GM12878 (cell line): ENCODE measurements at regions not wholly inside any gene's neighbourhood (a gene's known extent, or its start where the extent isn't known, plus 50 kb on each side); places are given as distances from the start of the nearest gene placed in this dataset.

Source experiments
- ATAC-seq: fragments of 200-7000 bp; cut with Tn5 transposase; 3 replicates; pipeline ENCODE4 v1.9.1; 2020; ENCODE audit warnings: mild to moderate bottlenecking, moderate library complexity
- BruUV-seq: library from RNA; stranded (reverse); fragments of 400-500 nt; replicated peaks from 2 replicates; lab custom pipeline; 2021; lab: Mats Ljungman, UMichigan
- CTCF ChIA-PET: fragments of 300-600 bp; sonication (Branson Sonifier 250); formaldehyde crosslinking; extraction: SDS; loops from one replicate; lab custom pipeline; 2021; ENCODE audit warnings: inconsistent platforms; lab: Yijun Ruan, JAX
- POLR2A ChIA-PET: fragments of 350-600 bp; formaldehyde crosslinking; extraction: SDS; loops from one replicate; lab custom pipeline; 2021; ENCODE audit warnings: inconsistent platforms; lab: Charles Lee
- RAD21 ChIA-PET: fragments of 300-600 bp; sonication (Branson Sonifier 250); formaldehyde crosslinking; loops from one replicate; lab custom pipeline; 2023; ENCODE audit warnings: antibody characterized with exemption; ENCODE audit not compliant: unreplicated experiment; lab: Charles Lee
- SMC1A ChIA-PET: fragments of 300-600 bp; sonication (Branson Sonifier 250); formaldehyde crosslinking; loops from one replicate; lab custom pipeline; 2023; ENCODE audit not compliant: unreplicated experiment, uncharacterized antibody; lab: Charles Lee
- DNase-seq: peaks from one replicate; pipeline ENCODE4 v3.0.0-alpha.2; 2011; ENCODE audit warnings: low read depth, low spot score
- FAIRE-seq: peaks from 3 replicates; lab custom pipeline; 2011; peaks lifted over from hg19 to GRCh38; lab: Jason Lieb, UNC
- H2AFZ ChIP-seq: 2 replicates; pipeline ENCODE4 v1.6.0; 2011; ENCODE audit warnings: low read depth, low read length, control low read depth; ENCODE audit not compliant: control insufficient read depth
- H3K27ac ChIP-seq: 2 replicates; pipeline ENCODE4 v1.5.1; 2011; ENCODE audit warnings: control low read depth; ENCODE audit not compliant: control insufficient read depth, insufficient read depth
- H3K27me3 ChIP-seq, 2 experiments: replicated peaks in 1 of 2; 2 replicates each; pipeline versions ENCODE4 v1.6.0 to v1.6.1; 2011; ENCODE audit warnings: low read length in 1 of 2; ENCODE audit not compliant: control insufficient read depth in 2 of 2, insufficient read depth in 2 of 2
- H3K36me3 ChIP-seq, 2 experiments: 2 replicates each; pipeline ENCODE4 v1.5.1; 2011; ENCODE audit warnings: low read length in 1 of 2; ENCODE audit not compliant: control insufficient read depth in 2 of 2, insufficient read depth in 2 of 2
- H3K4me1 ChIP-seq: 2 replicates; pipeline ENCODE4 v1.6.1; 2011; ENCODE audit warnings: mild to moderate bottlenecking, low read length, moderate library complexity, mixed read lengths; ENCODE audit not compliant: control insufficient read depth, insufficient read depth
- H3K4me2 ChIP-seq: 2 replicates; pipeline ENCODE4 v1.6.0; 2011; ENCODE audit warnings: control low read depth; ENCODE audit not compliant: control insufficient read depth, insufficient read depth
- H3K4me3 ChIP-seq: fragments of 200-600 bp; sonication (generic); 2 replicates; pipeline ENCODE4 v1.5.1; 2016
- H3K79me2 ChIP-seq: 2 replicates; pipeline ENCODE4 v1.6.0; 2011; ENCODE audit warnings: low read length; ENCODE audit not compliant: control insufficient read depth, insufficient read depth
- H3K9ac ChIP-seq: 2 replicates; pipeline ENCODE4 v1.8.0; 2011; ENCODE audit warnings: low read length, control low read depth, mixed read lengths; ENCODE audit not compliant: control insufficient read depth, insufficient read depth
- H3K9me3 ChIP-seq: replicated peaks from 3 replicates; pipeline ENCODE4 v1.5.1; 2011; ENCODE audit warnings: mild to moderate bottlenecking, low read length; ENCODE audit not compliant: control insufficient read depth, insufficient read depth
- H4K20me1 ChIP-seq: 2 replicates; pipeline ENCODE4 v1.6.0; 2011; ENCODE audit not compliant: control insufficient read depth, insufficient read depth
- HDGF ChIP-seq: fragments of 450-650 bp; IDR thresholded peaks from 2 replicates; pipeline ENCODE4 v1.6.1; 2016; ENCODE audit warnings: antibody characterized with exemption
- IKZF1 ChIP-seq: fragments of 450-650 bp; conservative IDR thresholded peaks from 2 replicates; pipeline ENCODE4 v1.6.1; 2017; ENCODE audit warnings: antibody characterized with exemption, mild to moderate bottlenecking
- IKZF2 ChIP-seq, 2 experiments: fragments of 450-650 bp; IDR thresholded peaks; 2 replicates each; pipeline ENCODE4 v1.6.1; 2017; ENCODE audit warnings: mild to moderate bottlenecking in 2 of 2, moderate library complexity in 2 of 2
- NR2C1 ChIP-seq: fragments of 450-650 bp; IDR thresholded peaks from 2 replicates; pipeline ENCODE4 v1.6.1; 2017; ENCODE audit warnings: antibody characterized with exemption, mild to moderate bottlenecking, moderate library complexity
- NR2C2 ChIP-seq: IDR thresholded peaks from 2 replicates; pipeline ENCODE4 v1.6.1; 2011; ENCODE audit warnings: borderline replicate concordance, low read depth; ENCODE audit not compliant: control insufficient read depth, insufficient read length
- NR2F1 ChIP-seq: fragments of 450-650 bp; conservative IDR thresholded peaks from 2 replicates; pipeline ENCODE4 v1.6.1; 2017; ENCODE audit warnings: mild to moderate bottlenecking
- SIN3A ChIP-seq: IDR thresholded peaks from 2 replicates; pipeline ENCODE4 v1.6.1; 2012; ENCODE audit warnings: low read depth, low read length, improper control_type of control experiment
- SMAD5 ChIP-seq: IDR thresholded peaks from 2 replicates; pipeline ENCODE4 v1.6.1; 2016; ENCODE audit warnings: antibody characterized with exemption, low read depth
- SUPT20H ChIP-seq: IDR thresholded peaks from 2 replicates; pipeline ENCODE4 v1.6.1; 2011; ENCODE audit warnings: low read depth, mild to moderate bottlenecking, low read length, moderate library complexity, borderline replicate concordance; ENCODE audit not compliant: control insufficient read depth
- ZZZ3 ChIP-seq: IDR thresholded peaks from 2 replicates; pipeline ENCODE4 v1.6.1; 2011; ENCODE audit warnings: low read depth; ENCODE audit not compliant: control insufficient read depth, insufficient read length
- WGBS: methylation state at CpG from one replicate; pipeline ENCODE4 v1.1.6; 2016; ENCODE audit warnings: low lambda C conversion rate; ENCODE audit not compliant: insufficient replicate concordance, insufficient coverage; ENCODE audit errors: missing lambda C conversion rate; 5-methylcytosine and 5-hydroxymethylcytosine counted together
- in situ Hi-C: fragments of 300-500 bp; cut with MboI; formaldehyde crosslinking; loops from 9 replicates; pipeline ENCODE4 v1.14.3; 2018; ENCODE audit warnings: mixed read lengths
- intact Hi-C: fragments of 100-400 bp; cut with micrococcal nuclease; formaldehyde crosslinking; loops from one replicate; pipeline ENCODE4 v1.14.2; 2022; ENCODE audit not compliant: unreplicated experiment
- TF ChIP-seq, protein P1 (sequence below): IDR thresholded peaks from 2 replicates; pipeline ENCODE4 v1.6.1; 2011; ENCODE audit warnings: mild to moderate bottlenecking, low read depth, low read length, moderate library complexity; ENCODE audit not compliant: insufficient replicate concordance
- TF ChIP-seq, protein P2 (sequence below): IDR thresholded peaks from 2 replicates; pipeline ENCODE4 v1.6.1; 2011; ENCODE audit warnings: borderline replicate concordance, low read depth, mild to moderate bottlenecking, moderate library complexity, mixed read lengths, low read length; ENCODE audit not compliant: insufficient read depth; ENCODE audit errors: extremely low read length
- TF ChIP-seq, protein P3 (sequence below): fragments of 150-350 bp; IDR thresholded peaks from 2 replicates; pipeline ENCODE4 v1.6.1; 2016; ENCODE audit warnings: low read depth, low read length
- TF ChIP-seq, protein P4 (sequence below): fragments of 450-650 bp; IDR thresholded peaks from 2 replicates; pipeline ENCODE4 v1.6.1; 2016; ENCODE audit warnings: mild to moderate bottlenecking, moderate library complexity, borderline replicate concordance

GRCh38 chr1:60225486-60225885, 151.9 kb upstream of the C1orf87 start:
- ChIA-PET POLR2A (no interaction called here), SMC1A (no interaction called here), RAD21 (no interaction called here), CTCF (no interaction called here)
- FAIRE-seq (no peak), ATAC-seq (no peak), DNase-seq (no peak)
- no peak overlapping the region for H3K9ac ChIP-seq
- BruUV-seq = no TSS peak
- intact Hi-C loops (no loop called here), in situ Hi-C loops (no loop called here)
- H4K20me1 ChIP-seq = no peaks in the 10 kb centered on the region
- 0% methylated on average over 3 of the region's 3 CpGs for WGBS
- H3K27ac ChIP-seq = no peak overlapping the region
- H3K4me2 ChIP-seq = no peak overlapping the region
- no peak overlapping the region for H3K4me3 ChIP-seq
- H3K79me2 ChIP-seq = no peaks in the 10 kb centered on the region
- no peaks in the 10 kb centered on the region for H3K27me3 ChIP-seq
- no peaks in the 10 kb centered on the region for H3K36me3 ChIP-seq
- H3K9me3 ChIP-seq = no peaks in the 10 kb centered on the region
- no peak overlapping the region for H2AFZ ChIP-seq
- H3K4me1 ChIP-seq = no peaks in the 10 kb centered on the region
- TF ChIP-seq, protein P1, sequence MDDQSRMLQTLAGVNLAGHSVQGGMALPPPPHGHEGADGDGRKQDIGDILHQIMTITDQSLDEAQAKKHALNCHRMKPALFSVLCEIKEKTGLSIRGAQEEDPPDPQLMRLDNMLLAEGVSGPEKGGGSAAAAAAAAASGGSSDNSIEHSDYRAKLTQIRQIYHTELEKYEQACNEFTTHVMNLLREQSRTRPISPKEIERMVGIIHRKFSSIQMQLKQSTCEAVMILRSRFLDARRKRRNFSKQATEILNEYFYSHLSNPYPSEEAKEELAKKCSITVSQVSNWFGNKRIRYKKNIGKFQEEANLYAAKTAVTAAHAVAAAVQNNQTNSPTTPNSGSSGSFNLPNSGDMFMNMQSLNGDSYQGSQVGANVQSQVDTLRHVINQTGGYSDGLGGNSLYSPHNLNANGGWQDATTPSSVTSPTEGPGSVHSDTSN = no peak
- no peak for TF ChIP-seq IKZF1
- TF ChIP-seq SIN3A = no peak
- TF ChIP-seq NR2F1 = no peak
- TF ChIP-seq ZZZ3 = no peak
- no peak for TF ChIP-seq NR2C2
- TF ChIP-seq NR2C1 = no peak
- TF ChIP-seq, protein P2, sequence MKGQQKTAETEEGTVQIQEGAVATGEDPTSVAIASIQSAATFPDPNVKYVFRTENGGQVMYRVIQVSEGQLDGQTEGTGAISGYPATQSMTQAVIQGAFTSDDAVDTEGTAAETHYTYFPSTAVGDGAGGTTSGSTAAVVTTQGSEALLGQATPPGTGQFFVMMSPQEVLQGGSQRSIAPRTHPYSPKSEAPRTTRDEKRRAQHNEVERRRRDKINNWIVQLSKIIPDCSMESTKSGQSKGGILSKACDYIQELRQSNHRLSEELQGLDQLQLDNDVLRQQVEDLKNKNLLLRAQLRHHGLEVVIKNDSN = no peak
- TF ChIP-seq, protein P3, sequence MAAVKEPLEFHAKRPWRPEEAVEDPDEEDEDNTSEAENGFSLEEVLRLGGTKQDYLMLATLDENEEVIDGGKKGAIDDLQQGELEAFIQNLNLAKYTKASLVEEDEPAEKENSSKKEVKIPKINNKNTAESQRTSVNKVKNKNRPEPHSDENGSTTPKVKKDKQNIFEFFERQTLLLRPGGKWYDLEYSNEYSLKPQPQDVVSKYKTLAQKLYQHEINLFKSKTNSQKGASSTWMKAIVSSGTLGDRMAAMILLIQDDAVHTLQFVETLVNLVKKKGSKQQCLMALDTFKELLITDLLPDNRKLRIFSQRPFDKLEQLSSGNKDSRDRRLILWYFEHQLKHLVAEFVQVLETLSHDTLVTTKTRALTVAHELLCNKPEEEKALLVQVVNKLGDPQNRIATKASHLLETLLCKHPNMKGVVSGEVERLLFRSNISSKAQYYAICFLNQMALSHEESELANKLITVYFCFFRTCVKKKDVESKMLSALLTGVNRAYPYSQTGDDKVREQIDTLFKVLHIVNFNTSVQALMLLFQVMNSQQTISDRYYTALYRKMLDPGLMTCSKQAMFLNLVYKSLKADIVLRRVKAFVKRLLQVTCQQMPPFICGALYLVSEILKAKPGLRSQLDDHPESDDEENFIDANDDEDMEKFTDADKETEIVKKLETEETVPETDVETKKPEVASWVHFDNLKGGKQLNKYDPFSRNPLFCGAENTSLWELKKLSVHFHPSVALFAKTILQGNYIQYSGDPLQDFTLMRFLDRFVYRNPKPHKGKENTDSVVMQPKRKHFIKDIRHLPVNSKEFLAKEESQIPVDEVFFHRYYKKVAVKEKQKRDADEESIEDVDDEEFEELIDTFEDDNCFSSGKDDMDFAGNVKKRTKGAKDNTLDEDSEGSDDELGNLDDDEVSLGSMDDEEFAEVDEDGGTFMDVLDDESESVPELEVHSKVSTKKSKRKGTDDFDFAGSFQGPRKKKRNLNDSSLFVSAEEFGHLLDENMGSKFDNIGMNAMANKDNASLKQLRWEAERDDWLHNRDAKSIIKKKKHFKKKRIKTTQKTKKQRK = no peak
- TF ChIP-seq, protein P4, sequence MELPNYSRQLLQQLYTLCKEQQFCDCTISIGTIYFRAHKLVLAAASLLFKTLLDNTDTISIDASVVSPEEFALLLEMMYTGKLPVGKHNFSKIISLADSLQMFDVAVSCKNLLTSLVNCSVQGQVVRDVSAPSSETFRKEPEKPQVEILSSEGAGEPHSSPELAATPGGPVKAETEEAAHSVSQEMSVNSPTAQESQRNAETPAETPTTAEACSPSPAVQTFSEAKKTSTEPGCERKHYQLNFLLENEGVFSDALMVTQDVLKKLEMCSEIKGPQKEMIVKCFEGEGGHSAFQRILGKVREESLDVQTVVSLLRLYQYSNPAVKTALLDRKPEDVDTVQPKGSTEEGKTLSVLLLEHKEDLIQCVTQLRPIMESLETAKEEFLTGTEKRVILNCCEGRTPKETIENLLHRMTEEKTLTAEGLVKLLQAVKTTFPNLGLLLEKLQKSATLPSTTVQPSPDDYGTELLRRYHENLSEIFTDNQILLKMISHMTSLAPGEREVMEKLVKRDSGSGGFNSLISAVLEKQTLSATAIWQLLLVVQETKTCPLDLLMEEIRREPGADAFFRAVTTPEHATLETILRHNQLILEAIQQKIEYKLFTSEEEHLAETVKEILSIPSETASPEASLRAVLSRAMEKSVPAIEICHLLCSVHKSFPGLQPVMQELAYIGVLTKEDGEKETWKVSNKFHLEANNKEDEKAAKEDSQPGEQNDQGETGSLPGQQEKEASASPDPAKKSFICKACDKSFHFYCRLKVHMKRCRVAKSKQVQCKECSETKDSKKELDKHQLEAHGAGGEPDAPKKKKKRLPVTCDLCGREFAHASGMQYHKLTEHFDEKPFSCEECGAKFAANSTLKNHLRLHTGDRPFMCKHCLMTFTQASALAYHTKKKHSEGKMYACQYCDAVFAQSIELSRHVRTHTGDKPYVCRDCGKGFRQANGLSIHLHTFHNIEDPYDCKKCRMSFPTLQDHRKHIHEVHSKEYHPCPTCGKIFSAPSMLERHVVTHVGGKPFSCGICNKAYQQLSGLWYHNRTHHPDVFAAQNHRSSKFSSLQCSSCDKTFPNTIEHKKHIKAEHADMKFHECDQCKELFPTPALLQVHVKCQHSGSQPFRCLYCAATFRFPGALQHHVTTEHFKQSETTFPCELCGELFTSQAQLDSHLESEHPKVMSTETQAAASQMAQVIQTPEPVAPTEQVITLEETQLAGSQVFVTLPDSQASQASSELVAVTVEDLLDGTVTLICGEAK = no peak
- TF ChIP-seq IKZF2 (IDR thresholded peaks at IDR 0.05) = no peak
- TF ChIP-seq SUPT20H = no peak
- TF ChIP-seq HDGF = no peak
- TF ChIP-seq SMAD5 = no peak
